Stimulated activated naive CD8-positive, alpha-beta T cell treated with anti-CD3 and anti-CD28 coated beads, Interleukin-15, Interleukin-2, amounts not matched to agents 100 U/mL and 50 U/mL, for 24 hours (primary cell): ENCODE measurements at regions not wholly inside any gene's neighbourhood (a gene's known extent, or its start where the extent isn't known, plus 50 kb on each side); places are given as distances from the start of the nearest gene placed in this dataset.

Experiments used
- ATAC-seq: fragments of 150-1000 bp; cut with Tn5 transposase; one replicate; pipeline ENCODE4 v1.10.0; 2021
- DNase-seq: peaks from one replicate; pipeline ENCODE4 v3.0.0; 2021

GRCh38 chr5:36355516-36355915, 53.8 kb upstream of the RANBP3L start:
- ATAC-seq (no peak), DNase-seq (no peak)

GRCh38 chr5:36356915-36357314, 55.2 kb upstream of the RANBP3L start:
- DNase-seq (no peak), ATAC-seq (no peak)

GRCh38 chr5:36357391-36357975, 55.8 kb upstream of the RANBP3L start:
- ATAC-seq (no peak), DNase-seq (no peak)

- ATAC-seq = no peak
- no peak for DNase-seq
Measured at GRCh38 chr5:36359267-36359666, 57.6 kb upstream of the RANBP3L start.

- ATAC-seq (peak; percentile 57), DNase-seq (no peak)
Measured at GRCh38 chr5:36360307-36360706, 58.6 kb upstream of the RANBP3L start.

- no peak for ATAC-seq
Measured at GRCh38 chr5:36363101-36363500, 61.4 kb upstream of the RANBP3L start.

GRCh38 chr5:36363744-36364143, 62.0 kb upstream of the RANBP3L start:
- ATAC-seq (no peak), DNase-seq (no peak)

More at GRCh38 chr5:36363101-36363500, 61.4 kb upstream of the RANBP3L start:
- DNase-seq = no peak

GRCh38 chr5:36364473-36364872, 62.8 kb upstream of the RANBP3L start:
- no peak for DNase-seq
- no peak for ATAC-seq

GRCh38 chr5:36365896-36366295, 64.2 kb upstream of the RANBP3L start:
- no peak for DNase-seq
- no peak for ATAC-seq

- ATAC-seq (no peak), DNase-seq (no peak)
Measured at GRCh38 chr5:36366883-36367282, 65.2 kb upstream of the RANBP3L start.

GRCh38 chr5:36367524-36367923, 65.8 kb upstream of the RANBP3L start:
- no peak for ATAC-seq
- no peak for DNase-seq

GRCh38 chr5:36369219-36369690, 67.6 kb upstream of the RANBP3L start:
- DNase-seq (no peak), ATAC-seq (no peak)

- ATAC-seq (no peak), DNase-seq (no peak)
Measured at GRCh38 chr5:36370073-36370472, 68.4 kb upstream of the RANBP3L start.

- ATAC-seq (no peak), DNase-seq (no peak)
Measured at GRCh38 chr5:36371366-36371765, 69.7 kb upstream of the RANBP3L start.

- ATAC-seq (no peak), DNase-seq (no peak)
Measured at GRCh38 chr5:36373527-36374086, 71.9 kb upstream of the RANBP3L start.

- DNase-seq (no peak), ATAC-seq (no peak)
Measured at GRCh38 chr5:36374266-36374862, 72.7 kb upstream of the RANBP3L start.

GRCh38 chr5:36377192-36377591, 75.5 kb upstream of the RANBP3L start:
- DNase-seq (no peak), ATAC-seq (no peak)

- DNase-seq = no peak
- no peak for ATAC-seq
Measured at GRCh38 chr5:36378551-36378950, 76.8 kb upstream of the RANBP3L start.

- DNase-seq (no peak), ATAC-seq (no peak)
Measured at GRCh38 chr5:36382890-36383289, 81.2 kb upstream of the RANBP3L start.

- DNase-seq = no peak
- ATAC-seq = no peak
Measured at GRCh38 chr5:36383942-36384341, 82.2 kb upstream of the RANBP3L start.

- no peak for ATAC-seq
- no peak for DNase-seq
Measured at GRCh38 chr5:36384845-36385244, 83.1 kb upstream of the RANBP3L start.

GRCh38 chr5:36385495-36385894, 83.8 kb upstream of the RANBP3L start:
- DNase-seq = no peak
- ATAC-seq = no peak

GRCh38 chr5:36388288-36388687, 86.6 kb upstream of the RANBP3L start:
- DNase-seq (no peak), ATAC-seq (no peak)

- no peak for ATAC-seq
- no peak for DNase-seq
Measured at GRCh38 chr5:36389245-36389644, 87.5 kb upstream of the RANBP3L start.
